Transverse colon (tissue), 4 donors: ENCODE measurements at regions not wholly inside any gene's neighbourhood (a gene's known extent, or its start where the extent isn't known, plus 50 kb on each side); places are given as distances from the start of the nearest gene placed in this dataset.

ENCODE experiments used
- CTCF ChIP-seq, 5 experiments: fragments of 200-600 bp in 3 of 5; fragments of 450-650 bp in 2 of 5; sonication (generic) in 3 of 5; IDR thresholded peaks; 1 replicate in 2 of 5; 2 replicates in 3 of 5; pipeline ENCODE4 v1.5.1; 2016 to 2017; ENCODE audit warnings: antibody characterized with exemption in 5 of 5, inconsistent platforms in 3 of 5, mild to moderate bottlenecking in 2 of 5, moderate library complexity in 1 of 5
- POLR2A ChIP-seq: fragments of 450-650 bp; IDR thresholded peaks from one replicate; pipeline ENCODE4 v1.6.1; 2016; ENCODE audit warnings: antibody characterized with exemption, mild to moderate bottlenecking, moderate library complexity
- POLR2AphosphoS5 ChIP-seq, 3 donors: sonication (generic); formaldehyde crosslinking; IDR thresholded peaks; one replicate each; pipeline ENCODE4 v1.6.1; 2016; ENCODE audit warnings: antibody characterized with exemption in 3 of 3

- no peak for TF ChIP-seq CTCF (IDR thresholded peaks at IDR 0.05)
- no peak for TF ChIP-seq POLR2AphosphoS5 (IDR thresholded peaks at IDR 0.05)
- no peak for TF ChIP-seq POLR2A
Observed at GRCh38 chr2:211117026-211117425, 560.6 kb downstream of the CPS1 start.
